SK-N-MC (cell line): ENCODE measurements at regions not wholly inside any gene's neighbourhood (a gene's known extent, or its start where the extent isn't known, plus 50 kb on each side); places are given as distances from the start of the nearest gene placed in this dataset.
"Not testable (repeated sequence)": the region's sequence is repeated elsewhere in the genome, so short reads cannot be mapped to it uniquely, and the experiment has no call there.

Source experiments
- DNase-seq: peaks from one replicate; pipeline ENCODE4 v3.0.0-alpha.2; 2011; ENCODE audit warnings: low read depth, low spot score
- H3K27ac ChIP-seq: fragments of 200-600 bp; sonication (generic); 2 replicates; pipeline ENCODE4 v1.5.1; 2016; ENCODE audit warnings: mixed run types
- H3K36me3 ChIP-seq: fragments of 200-600 bp; sonication (generic); 2 replicates; pipeline ENCODE4 v1.6.1; 2017; ENCODE audit warnings: antibody characterized with exemption, low read length, mixed read lengths; ENCODE audit not compliant: insufficient read depth
- H3K4me3 ChIP-seq: fragments of 200-600 bp; sonication (generic); 2 replicates; pipeline ENCODE4 v1.5.1; 2016
- H3K9ac ChIP-seq: fragments of 200-600 bp; sonication (generic); 2 replicates; pipeline ENCODE4 v1.8.0; 2017; ENCODE audit warnings: mixed run types, mixed read lengths; ENCODE audit not compliant: insufficient read length
- H3K9me3 ChIP-seq: fragments of 200-600 bp; sonication (generic); 2 replicates; pipeline ENCODE4 v1.6.1; 2017; ENCODE audit warnings: low read depth, mild to moderate bottlenecking, antibody characterized with exemption, low read length, moderate library complexity, mixed read lengths
- EZH2 ChIP-seq: fragments of 200-600 bp; sonication (generic); IDR thresholded peaks from one replicate; pipeline ENCODE4 v1.6.1; 2017; ENCODE audit warnings: antibody characterized with exemption
- FOXP2 ChIP-seq: optimal IDR thresholded peaks from 2 replicates; pipeline ENCODE3; 2011; ENCODE audit warnings: mild to moderate bottlenecking, moderate library complexity; ENCODE audit not compliant: insufficient read depth; ENCODE audit errors: extremely low read length, control extremely low read depth
- POLR2AphosphoS5 ChIP-seq: IDR thresholded peaks from 2 replicates; pipeline ENCODE4 v1.6.1; 2012; ENCODE audit warnings: mild to moderate bottlenecking, low read depth, low read length, borderline replicate concordance

DNA sequence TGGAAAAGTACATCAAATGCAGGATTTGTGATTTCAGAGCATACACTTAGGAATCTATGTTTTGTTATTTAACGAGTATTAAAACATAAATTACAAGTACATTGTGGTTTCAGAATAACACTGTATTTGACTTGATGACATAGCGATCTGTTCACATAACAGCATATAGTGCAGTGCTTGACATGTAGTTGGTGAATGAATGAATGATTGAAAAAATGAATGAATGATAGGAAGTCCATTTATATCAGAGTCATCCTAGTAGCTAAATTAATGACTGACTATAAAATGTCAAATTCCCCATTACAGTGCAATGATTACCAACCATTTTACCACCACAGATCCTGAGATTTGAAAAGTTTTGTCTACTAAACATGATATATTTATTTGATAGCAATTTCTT lies 114.6 kb upstream of the FAT1 start:
- Histone ChIP-seq H3K4me3 (no peak overlapping the region), H3K9me3 (no peaks in the 10 kb centered on the region), H3K27ac (no peak overlapping the region), H3K36me3 (no peaks in the 10 kb centered on the region), H3K9ac (no peak overlapping the region)
- TF ChIP-seq EZH2 (no peak), POLR2AphosphoS5 (no peak), FOXP2 (no peak)
- DNase-seq: no peak

DNA sequence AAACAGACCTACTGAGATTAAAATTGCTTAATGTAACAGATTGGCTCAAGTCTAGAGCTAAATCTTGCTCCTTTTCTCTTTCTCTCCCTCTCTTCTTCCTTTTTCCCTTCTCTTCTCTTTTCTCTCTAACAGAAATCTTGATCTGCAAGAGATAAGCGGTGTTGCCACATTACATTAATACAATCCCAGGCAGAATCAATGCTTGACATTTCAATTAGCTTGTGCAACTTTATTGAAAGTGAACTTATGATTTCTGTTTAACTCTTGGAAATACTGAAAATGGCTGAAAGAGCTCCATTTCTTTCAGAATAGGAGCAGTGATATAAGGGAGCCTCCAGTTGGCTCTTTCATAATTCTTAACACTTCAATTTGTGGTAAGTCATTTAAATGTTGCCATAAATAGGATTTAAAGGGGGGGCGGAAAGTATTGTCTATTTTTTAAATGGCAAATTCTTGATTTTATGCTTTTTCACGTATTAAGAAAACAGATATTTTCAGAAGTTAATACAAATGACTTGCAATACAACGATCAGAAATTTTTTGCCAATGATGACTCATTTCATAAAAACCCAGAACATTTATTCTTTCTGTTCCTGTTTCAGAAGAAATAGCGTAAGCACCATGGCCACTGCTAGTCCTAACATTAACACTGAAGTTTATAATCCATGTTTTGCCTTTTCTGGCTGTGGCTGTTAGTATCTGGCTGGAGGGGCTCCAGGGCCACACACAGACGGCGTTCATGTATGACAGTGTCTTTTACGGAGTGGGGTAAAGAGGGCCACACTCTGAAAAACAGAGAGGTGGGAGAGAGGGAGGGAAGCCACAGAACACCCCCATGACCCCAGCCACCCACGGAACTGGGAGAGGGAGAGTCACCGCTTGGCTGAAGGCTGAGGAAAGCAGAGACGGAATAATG lies 115.7 kb upstream of the FAT1 start:
- Histone ChIP-seq H3K36me3 (no peaks in the 10 kb centered on the region), H3K9ac (no peak overlapping the region), H3K9me3 (no peaks in the 10 kb centered on the region), H3K27ac (no peak overlapping the region), H3K4me3 (no peak overlapping the region)
- TF ChIP-seq FOXP2: no peak
- no peak for TF ChIP-seq EZH2
- no peak for TF ChIP-seq POLR2AphosphoS5
- DNase-seq: no peak

DNA sequence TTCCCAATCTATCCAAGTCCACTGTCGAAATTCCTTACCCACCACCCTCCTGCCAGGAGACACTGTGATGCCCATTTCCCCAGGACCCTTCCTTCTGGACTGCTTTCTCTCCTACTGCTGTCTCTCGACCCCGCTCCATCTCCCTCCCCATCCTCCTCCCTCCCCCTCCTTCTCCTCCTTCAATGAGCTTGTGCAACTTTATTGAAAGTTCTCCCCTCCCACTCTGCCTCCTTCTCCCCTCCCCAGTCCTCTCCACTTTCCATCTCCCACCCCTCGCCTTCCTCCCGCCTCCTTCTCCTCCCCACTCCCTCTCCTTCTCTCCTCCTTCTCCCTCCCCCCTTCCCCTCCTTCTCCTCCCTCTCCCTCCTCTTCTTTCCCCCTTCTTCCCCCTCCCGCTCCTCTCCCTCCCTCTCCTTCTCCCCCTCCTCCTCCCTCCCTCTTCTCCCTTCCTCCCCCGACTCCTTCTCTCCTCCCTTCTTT lies 116.6 kb upstream of the FAT1 start:
- TF ChIP-seq FOXP2: no peak
- TF ChIP-seq POLR2AphosphoS5: no peak
- no peak for TF ChIP-seq EZH2
- no peak overlapping the region for H3K27ac ChIP-seq
- H3K36me3 ChIP-seq: no peaks in the 10 kb centered on the region
- no peaks in the 10 kb centered on the region for H3K9me3 ChIP-seq
- no peak for DNase-seq
- no peak overlapping the region for H3K4me3 ChIP-seq
- no peak overlapping the region for H3K9ac ChIP-seq

DNA sequence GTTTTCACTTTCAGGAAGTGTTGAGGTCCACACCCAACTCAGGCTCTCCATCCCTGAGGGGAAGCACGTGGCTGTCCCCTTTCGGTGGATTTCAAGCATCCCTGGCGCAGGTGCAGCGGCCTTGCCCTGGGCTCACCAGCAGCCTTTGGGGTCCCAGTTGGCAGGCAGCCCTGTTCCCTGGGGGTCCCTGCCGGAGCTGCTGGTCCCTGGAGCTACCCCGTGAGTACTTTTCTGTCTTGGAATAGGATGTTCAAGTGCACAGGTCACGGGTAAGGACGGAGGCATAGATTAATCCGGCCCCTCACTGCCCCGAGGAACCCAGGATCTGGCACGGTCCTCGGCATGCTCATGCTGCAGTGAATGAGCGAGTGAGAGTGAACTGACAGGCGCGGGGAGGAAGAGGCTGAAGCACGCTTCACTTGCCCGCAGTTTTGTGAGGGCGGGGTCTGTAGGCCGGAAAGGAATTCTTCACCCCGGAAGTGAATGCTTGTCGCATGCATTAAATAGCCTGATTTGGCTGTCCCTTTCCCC lies 117.2 kb upstream of the FAT1 start:
- TF ChIP-seq POLR2AphosphoS5 (no peak), FOXP2 (no peak), EZH2 (no peak)
- Histone ChIP-seq H3K9me3 (no peaks in the 10 kb centered on the region), H3K9ac (no peak overlapping the region), H3K4me3 (no peak overlapping the region), H3K27ac (no peak overlapping the region), H3K36me3 (no peaks in the 10 kb centered on the region)
- DNase-seq: no peak

DNA sequence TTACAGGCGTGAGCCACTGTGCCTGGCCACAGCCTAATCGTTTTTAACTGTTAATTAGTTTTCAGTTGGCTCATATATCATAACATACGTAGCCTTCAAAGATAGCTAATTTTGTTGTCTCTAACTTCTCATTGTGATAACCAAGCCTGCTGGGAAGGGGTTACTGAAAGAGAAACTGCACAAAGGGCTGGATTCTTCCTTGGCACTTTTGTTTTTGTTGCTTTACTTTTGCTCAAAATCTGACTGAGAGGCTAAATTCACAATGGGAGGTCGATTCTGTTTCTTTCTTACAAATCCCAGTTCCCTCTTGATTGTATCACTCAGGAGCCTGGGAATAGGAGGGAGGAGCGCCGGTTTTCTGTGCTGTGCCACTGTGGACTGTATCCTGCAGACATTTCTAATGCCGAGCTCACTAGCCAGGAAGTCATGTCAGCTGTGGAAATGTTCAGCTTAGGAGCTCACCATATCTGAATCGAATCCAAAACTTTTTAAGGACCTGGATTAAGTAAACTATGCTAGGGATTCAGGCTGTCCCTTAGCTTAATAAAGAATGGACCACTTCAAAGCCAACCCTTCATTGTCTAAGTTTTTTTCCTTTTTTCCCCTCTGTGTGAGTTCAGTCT lies 120.5 kb upstream of the FAT1 start:
- no peak overlapping the region for H3K27ac ChIP-seq
- no peaks in the 10 kb centered on the region for H3K9me3 ChIP-seq
- H3K4me3 ChIP-seq: no peak overlapping the region
- TF ChIP-seq EZH2 (no peak), POLR2AphosphoS5 (no peak), FOXP2 (no peak)
- H3K9ac ChIP-seq: no peak overlapping the region
- DNase-seq: no peak
- H3K36me3 ChIP-seq: no peaks in the 10 kb centered on the region

DNA sequence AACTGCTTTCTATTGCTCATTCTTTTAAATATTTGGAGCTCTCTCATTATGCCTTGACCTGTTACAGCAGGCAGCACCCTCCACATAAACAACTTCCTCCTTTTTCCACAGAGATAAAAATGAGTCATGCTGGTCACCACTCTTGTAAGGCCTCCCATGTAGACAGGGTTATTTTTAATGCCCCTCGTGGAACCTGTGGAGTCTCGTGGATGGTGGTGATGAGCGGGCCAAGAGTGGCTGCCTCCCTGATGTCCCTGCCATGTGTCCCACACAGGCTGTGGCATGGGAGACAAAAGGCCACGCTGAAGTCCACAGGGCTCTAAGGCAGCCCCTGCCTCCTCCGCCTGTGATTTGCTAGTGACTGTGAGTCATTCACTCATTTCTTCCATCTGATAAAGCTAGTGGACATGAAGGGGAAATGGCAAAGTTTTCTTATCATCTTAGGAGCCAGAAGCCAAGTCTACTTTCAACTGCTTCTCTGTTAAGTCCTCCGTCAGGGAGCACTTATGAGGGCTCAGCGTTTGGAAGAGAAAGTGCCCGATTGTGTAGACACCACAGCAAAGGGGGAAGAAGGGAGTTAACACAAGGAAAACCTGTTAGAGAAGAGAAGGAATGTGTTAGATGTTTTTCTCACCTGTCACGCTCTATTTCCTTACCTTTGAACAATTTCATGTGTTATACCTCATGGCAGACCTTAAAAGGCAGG lies 121.6 kb upstream of the FAT1 start:
- H3K27ac ChIP-seq: no peak overlapping the region
- H3K36me3 ChIP-seq: no peaks in the 10 kb centered on the region
- DNase-seq: no peak
- TF ChIP-seq POLR2AphosphoS5 (no peak), EZH2 (no peak), FOXP2 (no peak)
- H3K4me3 ChIP-seq: no peak overlapping the region
- no peak overlapping the region for H3K9ac ChIP-seq
- H3K9me3 ChIP-seq: no peaks in the 10 kb centered on the region

DNA sequence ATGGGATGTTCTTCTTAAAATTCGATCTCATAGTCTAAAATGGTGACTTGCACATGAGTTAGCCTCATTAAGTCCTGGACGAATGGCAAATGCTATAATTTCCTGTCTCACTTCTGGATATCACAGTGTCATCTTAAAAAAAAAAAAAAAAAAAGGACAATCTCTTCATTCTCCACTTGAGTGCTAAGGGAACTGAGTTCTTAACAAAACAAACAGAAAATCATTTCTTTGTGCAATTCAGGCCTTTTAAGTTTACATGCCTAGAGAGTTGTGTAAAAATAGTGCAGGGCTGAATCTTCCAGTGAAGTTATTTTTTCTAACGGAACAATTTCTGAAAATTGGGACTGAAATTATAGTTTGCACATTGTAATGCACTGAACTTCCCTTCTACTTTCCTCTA lies 122.8 kb upstream of the FAT1 start:
- Histone ChIP-seq H3K9me3 (no peaks in the 10 kb centered on the region), H3K27ac (no peak overlapping the region), H3K36me3 (no peaks in the 10 kb centered on the region), H3K9ac (no peak overlapping the region), H3K4me3 (no peak overlapping the region)
- TF ChIP-seq FOXP2 (no peak), EZH2 (no peak), POLR2AphosphoS5 (no peak)
- DNase-seq: no peak

DNA sequence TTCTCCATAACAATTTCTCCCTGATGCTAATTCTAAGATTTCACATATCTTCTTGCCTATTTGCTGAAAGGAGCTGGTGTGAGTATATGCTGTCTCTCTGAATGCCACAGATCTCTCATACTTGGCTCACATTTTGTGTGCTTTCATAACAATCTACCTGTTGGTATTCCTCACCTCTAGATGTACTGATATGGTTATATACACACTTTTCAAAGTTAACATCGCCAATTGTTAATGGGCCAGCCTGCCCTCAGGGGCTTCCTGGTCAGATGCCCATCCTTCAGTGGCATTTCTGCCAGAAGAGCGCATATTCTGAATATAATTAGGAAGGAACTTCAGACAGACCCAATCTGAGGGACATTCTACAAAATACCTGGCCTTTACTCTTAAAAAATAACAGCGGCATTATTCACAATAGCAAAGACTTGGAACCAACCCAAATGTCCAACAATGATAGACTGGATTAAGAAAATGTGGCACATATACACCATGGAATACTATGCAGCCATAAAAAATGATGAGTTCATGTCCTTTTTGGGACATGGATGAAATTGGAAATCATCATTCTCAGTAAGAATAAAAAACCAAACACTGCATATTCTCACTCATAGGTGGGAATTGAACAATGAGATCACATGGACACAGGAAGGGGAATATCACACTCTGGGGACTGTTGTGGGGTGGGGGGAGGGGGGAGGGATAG lies 123.9 kb upstream of the FAT1 start:
- DNase-seq, H3K9ac ChIP-seq, H3K9me3 ChIP-seq, H3K36me3 ChIP-seq, H3K27ac ChIP-seq, H3K4me3 ChIP-seq: not testable (repeated sequence)

DNA sequence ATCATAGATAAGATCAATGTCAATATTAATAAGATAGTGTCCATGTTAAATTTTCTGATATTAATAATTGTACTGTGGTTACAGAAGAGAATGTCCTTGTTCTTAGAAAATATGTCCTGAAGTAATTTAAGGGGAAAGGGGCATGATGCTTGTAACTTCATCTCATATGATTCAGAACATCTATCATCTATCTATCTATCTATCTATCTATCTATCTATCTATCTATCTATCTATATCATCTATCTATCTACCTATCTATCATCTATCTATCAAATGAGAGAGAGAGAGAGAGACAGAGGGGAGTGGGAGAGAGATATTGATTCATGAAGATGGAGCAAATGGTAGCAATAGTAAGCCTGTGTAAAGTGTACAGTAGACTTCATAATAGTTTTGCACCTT lies 124.8 kb upstream of the FAT1 start:
- Histone ChIP-seq H3K27ac (no peak overlapping the region), H3K9me3 (no peaks in the 10 kb centered on the region), H3K9ac (no peak overlapping the region), H3K36me3 (no peaks in the 10 kb centered on the region), H3K4me3 (no peak overlapping the region)
- no peak for DNase-seq
- TF ChIP-seq POLR2AphosphoS5 (no peak), FOXP2 (no peak), EZH2 (no peak)
